HepG2 (cell line): ENCODE measurements at regions not wholly inside any gene's neighbourhood (a gene's known extent, or its start where the extent isn't known, plus 50 kb on each side); places are given as distances from the start of the nearest gene placed in this dataset.

ENCODE experiments used
- ATAC-seq: fragments of 200-7000 bp; cut with Tn5 transposase; 3 replicates; pipeline ENCODE4 v1.9.1; 2020; ENCODE audit warnings: mild to moderate bottlenecking, moderate library complexity
- BruUV-seq: library from RNA; stranded (reverse); fragments of 400-500 nt; replicated peaks from 2 replicates; lab custom pipeline; 2021; lab: Mats Ljungman, UMichigan
- CTCF ChIA-PET: fragments of 300-600 bp; formaldehyde crosslinking; extraction: SDS; loops from one replicate; lab custom pipeline; 2021; ENCODE audit warnings: low total read pairs, inconsistent platforms, low intra/inter-chr PET ratio; lab: Yijun Ruan, JAX
- POLR2A ChIA-PET: fragments of 350-600 bp; sonication (Branson Sonifier 250); formaldehyde crosslinking; loops from one replicate; lab custom pipeline; 2020; ENCODE audit warnings: antibody characterized with exemption, inconsistent platforms; lab: Yijun Ruan, JAX
- DNase-seq: peaks from one replicate; pipeline ENCODE4 v3.0.0-alpha.2; 2015; ENCODE audit warnings: low spot score
- FAIRE-seq: peaks from 3 replicates; lab custom pipeline; 2011; peaks lifted over from hg19 to GRCh38; lab: Jason Lieb, UNC
- H2AFZ ChIP-seq: one replicate; pipeline ENCODE4 v1.6.1; 2011; ENCODE audit warnings: low read length, inconsistent platforms
- H3K27ac ChIP-seq: fragments of 300-600 bp; 3 replicates; pipeline ENCODE4 v1.8.0; 2011; ENCODE audit warnings: mixed run types, mild to moderate bottlenecking, mixed read lengths, low read length, inconsistent platforms; ENCODE audit not compliant: insufficient read depth; ENCODE audit errors: extremely low read length
- H3K27me3 ChIP-seq, 2 experiments: fragments of 200-600 bp in 1 of 2; 2 replicates in 1 of 2; 3 replicates in 1 of 2; pipeline versions ENCODE4 v1.6.0 to v1.8.0; 2011; ENCODE audit warnings: low read length in 2 of 2, mild to moderate bottlenecking in 2 of 2, moderate library complexity in 2 of 2, inconsistent platforms in 1 of 2; ENCODE audit not compliant: insufficient read depth in 2 of 2, control insufficient read depth in 1 of 2
- H3K36me3 ChIP-seq, 2 experiments: fragments of 200-600 bp in 1 of 2; replicated peaks in 1 of 2; 2 replicates in 1 of 2; 3 replicates in 1 of 2; pipeline versions ENCODE4 v1.5.1 to v1.8.0; 2011; ENCODE audit warnings: low read length in 2 of 2, inconsistent platforms in 1 of 2; ENCODE audit not compliant: insufficient read depth in 2 of 2, control insufficient read depth in 1 of 2
- H3K4me1 ChIP-seq: 2 replicates; pipeline ENCODE4 v1.5.1; 2012; ENCODE audit warnings: low read length, inconsistent platforms; ENCODE audit not compliant: insufficient read depth
- H3K4me2 ChIP-seq: 2 replicates; pipeline ENCODE4 v1.6.0; 2011; ENCODE audit warnings: low read depth, low read length, inconsistent platforms
- H3K4me3 ChIP-seq, 3 experiments: fragments of 200-600 bp in 1 of 3; sonication (generic), shearing (Covaris generic) in 1 of 3; replicated peaks in 1 of 3; 2 replicates each; pipeline ENCODE4 v1.5.1; 2011 to 2016; ENCODE audit warnings: low read length in 3 of 3, inconsistent platforms in 2 of 3, low read depth in 2 of 3, mild to moderate bottlenecking in 2 of 3, control low read depth in 1 of 3, mixed read lengths in 1 of 3; ENCODE audit not compliant: insufficient read depth in 1 of 3
- H3K79me2 ChIP-seq: one replicate; pipeline ENCODE4 v1.6.1; 2011; ENCODE audit warnings: low read length, inconsistent platforms; ENCODE audit not compliant: insufficient read depth
- H3K9ac ChIP-seq: 2 replicates; pipeline ENCODE4 v1.6.0; 2011; ENCODE audit warnings: mild to moderate bottlenecking, low read depth, low read length, inconsistent platforms; ENCODE audit not compliant: insufficient read depth
- H3K9me3 ChIP-seq: 2 replicates; pipeline ENCODE4 v1.5.1; 2012; ENCODE audit warnings: mild to moderate bottlenecking, low read length
- H4K20me1 ChIP-seq: 2 replicates; pipeline ENCODE4 v1.6.0; 2011; ENCODE audit warnings: inconsistent platforms, mild to moderate bottlenecking, low read length, moderate library complexity; ENCODE audit not compliant: insufficient read depth
- CEBPG ChIP-seq: IDR thresholded peaks from 2 replicates; pipeline ENCODE4 v1.6.1; 2016
- DPF2 ChIP-seq: sonication (generic); formaldehyde crosslinking; IDR thresholded peaks from 2 replicates; pipeline ENCODE4 v1.4.0; 2020; ENCODE audit warnings: mild to moderate bottlenecking, low read depth, missing genetic modification reagents, borderline replicate concordance
- DR1 ChIP-seq: sonication (generic); formaldehyde crosslinking; IDR thresholded peaks from 2 replicates; pipeline ENCODE4 v1.8.0; 2021; ENCODE audit warnings: mild to moderate bottlenecking, missing genetic modification reagents, inconsistent platforms
- GLI4 ChIP-seq: sonication (generic); formaldehyde crosslinking; IDR thresholded peaks from 2 replicates; pipeline ENCODE4 v1.5.1; 2020; ENCODE audit warnings: missing genetic modification reagents, mild to moderate bottlenecking, moderate library complexity, borderline replicate concordance
- SNAI1 ChIP-seq: sonication (generic); formaldehyde crosslinking; IDR thresholded peaks from 2 replicates; pipeline ENCODE4 v1.5.0; 2020; ENCODE audit warnings: mild to moderate bottlenecking, missing genetic modification reagents, borderline replicate concordance
- SRF ChIP-seq: IDR thresholded peaks from 2 replicates; pipeline ENCODE4 v1.6.1; 2011; ENCODE audit warnings: mild to moderate bottlenecking, low read depth, low read length, moderate library complexity
- TGIF2 ChIP-seq: IDR thresholded peaks from 2 replicates; pipeline ENCODE4 v1.6.1; 2016; ENCODE audit warnings: control low read depth, missing compliant biosample characterization
- ZNF235 ChIP-seq: sonication (generic); formaldehyde crosslinking; IDR thresholded peaks from 2 replicates; pipeline ENCODE4 v1.8.1; 2023; ENCODE audit warnings: mild to moderate bottlenecking, missing genetic modification reagents, borderline replicate concordance
- ZNF556 ChIP-seq: sonication (generic); formaldehyde crosslinking; IDR thresholded peaks from 2 replicates; pipeline ENCODE4 v1.4.0; 2020; ENCODE audit warnings: mild to moderate bottlenecking, missing genetic modification reagents, borderline replicate concordance
- ZNF562 ChIP-seq: sonication (generic); formaldehyde crosslinking; IDR thresholded peaks from 2 replicates; pipeline ENCODE4 v1.8.0; 2022; ENCODE audit warnings: missing genetic modification reagents, borderline replicate concordance
- ZNF720 ChIP-seq: sonication (generic); formaldehyde crosslinking; IDR thresholded peaks from 2 replicates; pipeline ENCODE4 v1.4.0; 2020; ENCODE audit warnings: missing genetic modification reagents
- ZNF773 ChIP-seq: sonication (generic); formaldehyde crosslinking; IDR thresholded peaks from 2 replicates; pipeline ENCODE4 v1.4.0; 2020; ENCODE audit warnings: missing genetic modification reagents, borderline replicate concordance
- WGBS: methylation state at CpG from one replicate; pipeline ENCODE4 v1.1.6; 2017; ENCODE audit warnings: low lambda C conversion rate; 5-methylcytosine and 5-hydroxymethylcytosine counted together
- in situ Hi-C: cut with HindIII; loops from 2 replicates; pipeline ENCODE4 v1.10.0; 2017; ENCODE audit warnings: low pct_unique_long_range_greater_than_20kb; ENCODE audit not compliant: extremely low pct_ligation_motif_present
- intact Hi-C: fragments of 100-400 bp; cut with micrococcal nuclease; formaldehyde crosslinking; loops from one replicate; pipeline ENCODE4 v1.10.0; 2022; ENCODE audit not compliant: unreplicated experiment
- TF ChIP-seq, protein P1 (sequence below): sonication (generic); formaldehyde crosslinking; IDR thresholded peaks from 2 replicates; pipeline ENCODE4 v1.4.0; 2020; ENCODE audit warnings: missing genetic modification reagents, borderline replicate concordance
- TF ChIP-seq, protein P2 (sequence below): IDR thresholded peaks from 2 replicates; pipeline ENCODE4 v1.6.1; 2016
- TF ChIP-seq, protein P3 (sequence below): sonication (generic); formaldehyde crosslinking; IDR thresholded peaks from 2 replicates; pipeline ENCODE4 v1.4.0; 2020; ENCODE audit warnings: mild to moderate bottlenecking, low read depth, missing genetic modification reagents
- TF ChIP-seq, protein P4 (sequence below): IDR thresholded peaks from 2 replicates; pipeline ENCODE4 v1.4.0; 2020; ENCODE audit warnings: mild to moderate bottlenecking, missing genetic modification reagents

DNA sequence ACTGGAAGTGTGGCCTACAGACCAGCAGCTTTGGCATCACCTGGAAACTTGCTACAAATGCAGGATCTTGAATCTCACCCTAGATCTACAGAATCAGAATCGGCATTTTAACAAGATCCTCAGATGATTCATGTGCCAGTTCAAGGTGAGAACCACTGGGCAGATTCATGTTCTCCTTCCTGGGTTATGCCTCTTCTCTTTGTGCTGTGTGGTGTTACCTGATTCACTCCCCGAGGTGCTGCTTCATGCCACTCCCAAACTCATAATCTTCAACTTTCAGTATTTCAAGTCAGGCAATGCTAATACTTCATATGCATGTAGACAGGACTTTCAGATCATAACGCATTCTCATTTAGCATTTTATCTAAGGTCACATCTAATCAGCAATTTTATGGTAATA lies 427.7 kb downstream of the FOXO1 start:
- in situ Hi-C loops = no loop called here
- Histone ChIP-seq H3K4me1 (peaks cover 10% of the 10 kb centered on the region), H3K27me3 (no peaks in the 10 kb centered on the region; a peak in 3 of 5 replicates), H3K9ac (no peak overlapping the region), H2AFZ (no peak overlapping the region), H3K27ac (no peak overlapping the region), H3K36me3 (no peaks in the 10 kb centered on the region), H3K4me3 (no peak overlapping the region), H3K9me3 (no peaks in the 10 kb centered on the region), H3K79me2 (no peaks in the 10 kb centered on the region), H3K4me2 (no peak overlapping the region), H4K20me1 (no peaks in the 10 kb centered on the region)
- ChIA-PET POLR2A (no interaction called here), CTCF (no interaction called here)
- ATAC-seq = no peak
- intact Hi-C loops = no loop called here
- WGBS = 25% methylated on average over 3 of the region's 3 CpGs
- no peak for FAIRE-seq
- no peak for TF ChIP-seq ZNF235 (CRISPR knock-in tag)
- TF ChIP-seq, protein P1, sequence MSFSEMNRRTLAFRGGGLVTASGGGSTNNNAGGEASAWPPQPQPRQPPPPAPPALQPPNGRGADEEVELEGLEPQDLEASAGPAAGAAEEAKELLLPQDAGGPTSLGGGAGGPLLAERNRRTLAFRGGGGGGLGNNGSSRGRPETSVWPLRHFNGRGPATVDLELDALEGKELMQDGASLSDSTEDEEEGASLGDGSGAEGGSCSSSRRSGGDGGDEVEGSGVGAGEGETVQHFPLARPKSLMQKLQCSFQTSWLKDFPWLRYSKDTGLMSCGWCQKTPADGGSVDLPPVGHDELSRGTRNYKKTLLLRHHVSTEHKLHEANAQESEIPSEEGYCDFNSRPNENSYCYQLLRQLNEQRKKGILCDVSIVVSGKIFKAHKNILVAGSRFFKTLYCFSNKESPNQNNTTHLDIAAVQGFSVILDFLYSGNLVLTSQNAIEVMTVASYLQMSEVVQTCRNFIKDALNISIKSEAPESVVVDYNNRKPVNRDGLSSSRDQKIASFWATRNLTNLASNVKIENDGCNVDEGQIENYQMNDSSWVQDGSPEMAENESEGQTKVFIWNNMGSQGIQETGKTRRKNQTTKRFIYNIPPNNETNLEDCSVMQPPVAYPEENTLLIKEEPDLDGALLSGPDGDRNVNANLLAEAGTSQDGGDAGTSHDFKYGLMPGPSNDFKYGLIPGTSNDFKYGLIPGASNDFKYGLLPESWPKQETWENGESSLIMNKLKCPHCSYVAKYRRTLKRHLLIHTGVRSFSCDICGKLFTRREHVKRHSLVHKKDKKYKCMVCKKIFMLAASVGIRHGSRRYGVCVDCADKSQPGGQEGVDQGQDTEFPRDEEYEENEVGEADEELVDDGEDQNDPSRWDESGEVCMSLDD (CRISPR knock-in tag) = no peak
- no peak for TF ChIP-seq CEBPG (CRISPR knock-in tag)
- TF ChIP-seq, protein P2, sequence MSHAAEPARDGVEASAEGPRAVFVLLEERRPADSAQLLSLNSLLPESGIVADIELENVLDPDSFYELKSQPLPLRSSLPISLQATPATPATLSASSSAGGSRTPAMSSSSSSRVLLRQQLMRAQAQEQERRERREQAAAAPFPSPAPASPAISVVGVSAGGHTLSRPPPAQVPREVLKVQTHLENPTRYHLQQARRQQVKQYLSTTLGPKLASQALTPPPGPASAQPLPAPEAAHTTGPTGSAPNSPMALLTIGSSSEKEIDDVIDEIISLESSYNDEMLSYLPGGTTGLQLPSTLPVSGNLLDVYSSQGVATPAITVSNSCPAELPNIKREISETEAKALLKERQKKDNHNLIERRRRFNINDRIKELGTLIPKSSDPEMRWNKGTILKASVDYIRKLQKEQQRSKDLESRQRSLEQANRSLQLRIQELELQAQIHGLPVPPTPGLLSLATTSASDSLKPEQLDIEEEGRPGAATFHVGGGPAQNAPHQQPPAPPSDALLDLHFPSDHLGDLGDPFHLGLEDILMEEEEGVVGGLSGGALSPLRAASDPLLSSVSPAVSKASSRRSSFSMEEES (CRISPR knock-in tag) = no peak
- no peak for TF ChIP-seq SRF
- no peak for TF ChIP-seq ZNF562 (CRISPR knock-in tag)
- no peak for TF ChIP-seq ZNF556
- no peak for TF ChIP-seq ZNF720 (CRISPR knock-in tag)
- TF ChIP-seq DPF2 (CRISPR knock-in tag) = no peak
- no peak for TF ChIP-seq GLI4 (CRISPR knock-in tag)
- TF ChIP-seq, protein P3, sequence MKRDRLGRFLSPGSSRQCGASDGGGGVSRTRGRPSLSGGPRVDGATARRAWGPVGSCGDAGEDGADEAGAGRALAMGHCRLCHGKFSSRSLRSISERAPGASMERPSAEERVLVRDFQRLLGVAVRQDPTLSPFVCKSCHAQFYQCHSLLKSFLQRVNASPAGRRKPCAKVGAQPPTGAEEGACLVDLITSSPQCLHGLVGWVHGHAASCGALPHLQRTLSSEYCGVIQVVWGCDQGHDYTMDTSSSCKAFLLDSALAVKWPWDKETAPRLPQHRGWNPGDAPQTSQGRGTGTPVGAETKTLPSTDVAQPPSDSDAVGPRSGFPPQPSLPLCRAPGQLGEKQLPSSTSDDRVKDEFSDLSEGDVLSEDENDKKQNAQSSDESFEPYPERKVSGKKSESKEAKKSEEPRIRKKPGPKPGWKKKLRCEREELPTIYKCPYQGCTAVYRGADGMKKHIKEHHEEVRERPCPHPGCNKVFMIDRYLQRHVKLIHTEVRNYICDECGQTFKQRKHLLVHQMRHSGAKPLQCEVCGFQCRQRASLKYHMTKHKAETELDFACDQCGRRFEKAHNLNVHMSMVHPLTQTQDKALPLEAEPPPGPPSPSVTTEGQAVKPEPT (CRISPR knock-in tag) = no peak
- TF ChIP-seq ZNF773 = no peak
- TF ChIP-seq, protein P4, sequence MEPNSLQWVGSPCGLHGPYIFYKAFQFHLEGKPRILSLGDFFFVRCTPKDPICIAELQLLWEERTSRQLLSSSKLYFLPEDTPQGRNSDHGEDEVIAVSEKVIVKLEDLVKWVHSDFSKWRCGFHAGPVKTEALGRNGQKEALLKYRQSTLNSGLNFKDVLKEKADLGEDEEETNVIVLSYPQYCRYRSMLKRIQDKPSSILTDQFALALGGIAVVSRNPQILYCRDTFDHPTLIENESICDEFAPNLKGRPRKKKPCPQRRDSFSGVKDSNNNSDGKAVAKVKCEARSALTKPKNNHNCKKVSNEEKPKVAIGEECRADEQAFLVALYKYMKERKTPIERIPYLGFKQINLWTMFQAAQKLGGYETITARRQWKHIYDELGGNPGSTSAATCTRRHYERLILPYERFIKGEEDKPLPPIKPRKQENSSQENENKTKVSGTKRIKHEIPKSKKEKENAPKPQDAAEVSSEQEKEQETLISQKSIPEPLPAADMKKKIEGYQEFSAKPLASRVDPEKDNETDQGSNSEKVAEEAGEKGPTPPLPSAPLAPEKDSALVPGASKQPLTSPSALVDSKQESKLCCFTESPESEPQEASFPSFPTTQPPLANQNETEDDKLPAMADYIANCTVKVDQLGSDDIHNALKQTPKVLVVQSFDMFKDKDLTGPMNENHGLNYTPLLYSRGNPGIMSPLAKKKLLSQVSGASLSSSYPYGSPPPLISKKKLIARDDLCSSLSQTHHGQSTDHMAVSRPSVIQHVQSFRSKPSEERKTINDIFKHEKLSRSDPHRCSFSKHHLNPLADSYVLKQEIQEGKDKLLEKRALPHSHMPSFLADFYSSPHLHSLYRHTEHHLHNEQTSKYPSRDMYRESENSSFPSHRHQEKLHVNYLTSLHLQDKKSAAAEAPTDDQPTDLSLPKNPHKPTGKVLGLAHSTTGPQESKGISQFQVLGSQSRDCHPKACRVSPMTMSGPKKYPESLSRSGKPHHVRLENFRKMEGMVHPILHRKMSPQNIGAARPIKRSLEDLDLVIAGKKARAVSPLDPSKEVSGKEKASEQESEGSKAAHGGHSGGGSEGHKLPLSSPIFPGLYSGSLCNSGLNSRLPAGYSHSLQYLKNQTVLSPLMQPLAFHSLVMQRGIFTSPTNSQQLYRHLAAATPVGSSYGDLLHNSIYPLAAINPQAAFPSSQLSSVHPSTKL (CRISPR knock-in tag) = no peak
- TF ChIP-seq DR1 (CRISPR knock-in tag) = no peak
- no peak for TF ChIP-seq TGIF2
- TF ChIP-seq SNAI1 (CRISPR knock-in tag) = no peak
- no peak for DNase-seq
- BruUV-seq = no TSS peak
